Mesenchymal stem cell (in vitro differentiated cells and primary cell): ENCODE measurements at regions not wholly inside any gene's neighbourhood (a gene's known extent, or its start where the extent isn't known, plus 50 kb on each side); places are given as distances from the start of the nearest gene placed in this dataset.

Source experiments
- DNase-seq: peaks from one replicate; pipeline ENCODE4 v3.0.0-alpha.2; 2013
- H2AFZ ChIP-seq: one replicate; pipeline ENCODE4 v1.6.1; 2013; ENCODE audit warnings: low read depth, mild to moderate bottlenecking, control low read depth, inconsistent platforms, low read length, moderate library complexity
- H2AK5ac ChIP-seq: 2 replicates; pipeline ENCODE4 v1.6.1; 2013; ENCODE audit warnings: low read length, moderate library complexity, mild to moderate bottlenecking, inconsistent platforms; ENCODE audit not compliant: severe bottlenecking
- H2BK120ac ChIP-seq: one replicate; pipeline ENCODE4 v1.6.1; 2013; ENCODE audit warnings: low read depth, mild to moderate bottlenecking, inconsistent platforms, low read length, moderate library complexity
- H2BK12ac ChIP-seq, 2 experiments: one replicate each; pipeline ENCODE4 v1.6.1; 2013; ENCODE audit warnings: inconsistent platforms in 2 of 2, low read length in 2 of 2, mild to moderate bottlenecking in 2 of 2, moderate library complexity in 2 of 2, control low read depth in 1 of 2
- H2BK15ac ChIP-seq: one replicate; pipeline ENCODE4 v1.6.1; 2013; ENCODE audit warnings: mild to moderate bottlenecking, low read depth, inconsistent platforms; ENCODE audit not compliant: poor library complexity, severe bottlenecking
- H2BK5ac ChIP-seq: 2 replicates; pipeline ENCODE4 v1.6.1; 2013; ENCODE audit warnings: low read depth, mild to moderate bottlenecking, low read length, control low read depth, inconsistent platforms; ENCODE audit not compliant: poor library complexity, severe bottlenecking
- H3K14ac ChIP-seq, 2 experiments: one replicate each; pipeline ENCODE4 v1.6.1; 2013; ENCODE audit warnings: inconsistent platforms in 2 of 2, low read length in 2 of 2, control low read depth in 1 of 2, mild to moderate bottlenecking in 1 of 2, moderate library complexity in 1 of 2
- H3K18ac ChIP-seq, 2 experiments: one replicate each; pipeline ENCODE4 v1.6.1; 2013; ENCODE audit warnings: inconsistent platforms in 2 of 2, low read length in 2 of 2, control low read depth in 1 of 2, low read depth in 1 of 2, mild to moderate bottlenecking in 1 of 2
- H3K23ac ChIP-seq, 2 experiments: one replicate each; pipeline ENCODE4 v1.6.1; 2013; ENCODE audit warnings: inconsistent platforms in 2 of 2, low read length in 2 of 2, mild to moderate bottlenecking in 2 of 2, moderate library complexity in 2 of 2, control low read depth in 1 of 2
- H3K27ac ChIP-seq: 2 replicates; pipeline ENCODE4 v1.5.1; 2013; ENCODE audit warnings: mild to moderate bottlenecking, moderate library complexity, low read length, control low read depth, inconsistent platforms; ENCODE audit not compliant: poor library complexity, severe bottlenecking
- H3K27me3 ChIP-seq, 2 experiments: 2 replicates each; pipeline versions ENCODE4 v1.6.1 to v1.7.0; 2013; ENCODE audit warnings: low read length in 2 of 2, mild to moderate bottlenecking in 2 of 2, moderate library complexity in 2 of 2, control low read depth in 1 of 2, inconsistent platforms in 1 of 2; ENCODE audit not compliant: control insufficient read depth in 1 of 2, insufficient read depth in 1 of 2
- H3K36me3 ChIP-seq, 2 experiments: 2 replicates each; pipeline versions ENCODE4 v1.6.1 to v1.7.0; 2013; ENCODE audit warnings: low read length in 2 of 2, control low read depth in 1 of 2, inconsistent platforms in 1 of 2, low read depth in 1 of 2, mild to moderate bottlenecking in 1 of 2; ENCODE audit not compliant: insufficient read depth in 2 of 2, control insufficient read depth in 1 of 2
- H3K4ac ChIP-seq, 2 experiments: one replicate each; pipeline ENCODE4 v1.6.1; 2013; ENCODE audit warnings: inconsistent platforms in 2 of 2, low read length in 2 of 2, mild to moderate bottlenecking in 2 of 2, moderate library complexity in 2 of 2, control low read depth in 1 of 2, low read depth in 1 of 2
- H3K4me1 ChIP-seq: 2 replicates; pipeline ENCODE4 v1.6.1; 2013; ENCODE audit warnings: low read depth, low read length, control low read depth; ENCODE audit not compliant: control insufficient read depth, insufficient read depth
- H3K4me2 ChIP-seq: 2 replicates; pipeline ENCODE4 v1.6.1; 2013; ENCODE audit warnings: low read length, mild to moderate bottlenecking, inconsistent platforms; ENCODE audit not compliant: poor library complexity, severe bottlenecking
- H3K4me3 ChIP-seq, 2 experiments: 2 replicates each; pipeline versions ENCODE4 v1.5.1 to v1.7.0; 2013; ENCODE audit warnings: low read length in 2 of 2, mild to moderate bottlenecking in 2 of 2, control low read depth in 1 of 2, low read depth in 1 of 2; ENCODE audit not compliant: insufficient read depth in 1 of 2
- H3K79me1 ChIP-seq: replicated peaks from 2 replicates; pipeline ENCODE4 v1.6.1; 2013; ENCODE audit warnings: mild to moderate bottlenecking, control low read depth, low read length, inconsistent platforms; ENCODE audit not compliant: poor library complexity, severe bottlenecking
- H3K9ac ChIP-seq: 2 replicates; pipeline ENCODE4 v1.7.0; 2013; ENCODE audit warnings: mild to moderate bottlenecking, low read length, moderate library complexity
- H3K9me3 ChIP-seq: 2 replicates; pipeline ENCODE4 v1.7.0; 2013; ENCODE audit warnings: mild to moderate bottlenecking, low read length; ENCODE audit not compliant: control insufficient read depth
- H4K8ac ChIP-seq: one replicate; pipeline ENCODE4 v1.6.1; 2013; ENCODE audit warnings: inconsistent platforms, mild to moderate bottlenecking, low read length, moderate library complexity
- H4K91ac ChIP-seq: one replicate; pipeline ENCODE4 v1.6.1; 2013; ENCODE audit warnings: mild to moderate bottlenecking, low read length, inconsistent platforms
- WGBS: methylation state at CpG from one replicate; pipeline ENCODE4 v1.1.7; 2013; ENCODE audit warnings: mixed read lengths; 5-methylcytosine and 5-hydroxymethylcytosine counted together

DNA sequence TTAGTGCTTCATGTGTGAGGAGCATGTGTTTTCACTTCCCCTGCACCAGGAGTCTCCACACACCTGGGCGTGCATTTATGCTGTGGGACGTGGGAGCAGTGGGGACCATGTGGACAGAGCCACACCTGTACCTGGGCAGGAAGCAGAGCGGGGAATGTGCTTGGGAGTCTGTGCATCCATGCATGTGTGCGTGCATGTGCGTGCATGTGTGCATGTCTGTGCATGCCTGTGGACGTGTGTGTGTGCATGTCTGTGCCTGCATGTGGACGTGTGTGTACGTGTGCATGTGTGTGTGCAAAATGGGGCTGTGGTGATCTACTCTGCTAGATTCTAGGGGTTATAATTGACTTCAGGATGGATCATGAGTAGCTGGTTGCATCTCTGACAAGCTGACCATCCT is 224.0 kb upstream of the GMDS start:
- H4K8ac ChIP-seq, result no peak overlapping the region
- 89% methylated on average over 8 of the region's 8 CpGs for WGBS
- H3K27me3 ChIP-seq, result peaks cover 29 to 40% of the 10 kb centered on the region in 2 experiments
- H2BK5ac ChIP-seq, result no peak overlapping the region
- no peak overlapping the region for H3K9ac ChIP-seq
- no peak overlapping the region for H4K91ac ChIP-seq
- no peak overlapping the region for H3K14ac ChIP-seq
- H3K36me3 ChIP-seq, result no peaks in the 10 kb centered on the region
- H3K4me2 ChIP-seq, result no peak overlapping the region
- DNase-seq, result no peak
- no peak overlapping the region for H3K18ac ChIP-seq
- no peak overlapping the region for H3K4me3 ChIP-seq
- no peak overlapping the region for H3K27ac ChIP-seq
- peaks cover 11% of the 10 kb centered on the region for H3K4me1 ChIP-seq
- H3K23ac ChIP-seq, result no peak overlapping the region
- H2AFZ ChIP-seq, result no peak overlapping the region
- no peak overlapping the region for H2BK12ac ChIP-seq
- H2BK15ac ChIP-seq, result no peak overlapping the region
- no peaks in the 10 kb centered on the region for H3K79me1 ChIP-seq
- H2BK120ac ChIP-seq, result no peak overlapping the region
- H2AK5ac ChIP-seq, result no peak overlapping the region
- H3K4ac ChIP-seq, result no peak overlapping the region
- no peaks in the 10 kb centered on the region for H3K9me3 ChIP-seq

DNA sequence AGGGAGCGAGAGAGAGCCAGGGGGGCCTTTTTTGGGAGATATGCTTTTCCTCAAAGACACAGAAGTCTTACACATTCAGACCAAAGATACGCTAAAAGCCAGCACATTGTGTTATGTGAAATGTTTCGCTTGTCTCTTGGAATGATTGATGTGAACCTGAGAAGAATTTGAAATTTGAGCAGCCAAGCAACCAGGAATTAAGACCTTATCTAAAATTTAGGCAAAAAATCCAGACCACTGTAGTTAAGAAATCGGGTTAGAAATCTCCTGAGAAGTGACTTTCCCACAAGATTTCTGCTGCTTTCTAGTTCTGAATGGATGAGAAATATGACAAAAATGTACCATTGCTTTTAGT is 223.2 kb upstream of the GMDS start:
- Histone ChIP-seq H2AFZ (no peak overlapping the region), H4K8ac (no peak overlapping the region), H3K27ac (no peak overlapping the region), H2BK15ac (no peak overlapping the region), H3K9ac (no peak overlapping the region), H3K14ac (no peak overlapping the region), H2BK5ac (no peak overlapping the region), H2BK12ac (no peak overlapping the region), H3K9me3 (no peaks in the 10 kb centered on the region), H3K27me3 (peaks cover 29 to 41% of the 10 kb centered on the region in 2 experiments), H3K4me1 (peaks cover 11% of the 10 kb centered on the region), H2BK120ac (no peak overlapping the region), H3K36me3 (no peaks in the 10 kb centered on the region), H3K4me3 (no peak overlapping the region), H3K4ac (no peak overlapping the region), H3K79me1 (no peaks in the 10 kb centered on the region), H3K23ac (no peak overlapping the region), H3K18ac (no peak overlapping the region), H2AK5ac (no peak overlapping the region), H4K91ac (no peak overlapping the region), H3K4me2 (no peak overlapping the region)
- DNase-seq, result no peak
- 53% methylated on average over 3 of the region's 4 CpGs for WGBS

DNA sequence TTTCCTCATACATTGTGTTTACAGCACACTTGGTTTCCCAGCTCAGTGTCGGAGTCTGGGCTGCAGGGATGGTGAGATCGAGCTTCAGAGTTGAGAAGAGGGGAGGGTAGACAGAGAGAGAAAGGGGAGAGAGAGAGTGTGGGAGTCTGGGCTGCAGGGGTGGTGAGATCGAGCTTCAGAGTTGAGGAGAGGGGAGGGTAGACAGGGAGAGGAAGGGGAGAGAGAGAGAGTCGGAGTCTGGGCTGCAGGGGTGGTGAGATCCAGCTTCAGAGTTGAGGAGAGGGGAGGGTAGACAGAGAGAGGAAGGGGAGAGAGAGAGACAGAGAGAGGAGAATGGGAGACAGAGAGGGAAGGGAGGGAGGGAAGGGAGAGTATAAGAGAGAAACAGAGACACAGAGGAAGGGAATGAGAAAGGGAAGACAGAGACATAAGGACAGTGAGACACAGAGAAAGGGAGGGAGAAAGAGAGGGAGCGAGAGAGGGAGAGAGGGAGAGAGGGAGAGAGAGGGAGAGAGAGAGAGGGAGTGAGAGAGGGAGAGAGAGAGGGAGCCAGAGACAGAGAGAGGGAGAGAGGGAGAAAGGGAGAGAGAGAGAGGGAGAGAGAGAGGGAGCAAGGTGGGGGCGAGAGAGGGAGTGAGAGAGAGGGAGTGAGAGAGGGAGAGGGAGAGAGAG is 222.7 kb upstream of the GMDS start:
- Histone ChIP-seq H3K14ac (no peak overlapping the region), H2BK12ac (no peak overlapping the region), H3K4ac (no peak overlapping the region), H2BK5ac (no peak overlapping the region), H2AFZ (no peak overlapping the region), H3K4me2 (no peak overlapping the region), H3K4me1 (peaks cover 11% of the 10 kb centered on the region), H3K36me3 (no peaks in the 10 kb centered on the region), H4K8ac (no peak overlapping the region), H4K91ac (no peak overlapping the region), H3K9ac (no peak overlapping the region), H3K4me3 (no peak overlapping the region), H2BK15ac (no peak overlapping the region), H3K18ac (no peak overlapping the region), H3K79me1 (no peaks in the 10 kb centered on the region), H3K9me3 (no peaks in the 10 kb centered on the region), H3K27ac (no peak overlapping the region), H3K27me3 (peaks cover 29 to 41% of the 10 kb centered on the region in 2 experiments), H2BK120ac (no peak overlapping the region), H2AK5ac (no peak overlapping the region), H3K23ac (no peak overlapping the region)
- WGBS, result 25% methylated on average over 5 of the region's 6 CpGs
- no peak for DNase-seq

GRCh38 chr6:2465336-2465735 is 219.9 kb upstream of the GMDS start:
- Histone ChIP-seq H3K4ac (no peak overlapping the region), H2BK15ac (no peak overlapping the region), H2BK12ac (no peak overlapping the region), H2BK5ac (no peak overlapping the region), H4K91ac (no peak overlapping the region), H3K9ac (no peak overlapping the region), H3K4me1 (peaks cover 12% of the 10 kb centered on the region), H3K36me3 (no peaks in the 10 kb centered on the region), H2AK5ac (no peak overlapping the region), H3K79me1 (no peaks in the 10 kb centered on the region), H3K27me3 (peaks cover 29 to 41% of the 10 kb centered on the region in 2 experiments), H3K4me2 (no peak overlapping the region), H3K23ac (no peak overlapping the region), H3K9me3 (no peaks in the 10 kb centered on the region), H2AFZ (no peak overlapping the region), H4K8ac (no peak overlapping the region), H3K4me3 (no peak overlapping the region), H2BK120ac (no peak overlapping the region), H3K14ac (no peak overlapping the region), H3K27ac (no peak overlapping the region), H3K18ac (no peak overlapping the region)
- no peak for DNase-seq
- WGBS, result 90% methylated on average over 8 of the region's 9 CpGs
